SW480 (cell line): ENCODE measurements at regions not wholly inside any gene's neighbourhood (a gene's known extent, or its start where the extent isn't known, plus 50 kb on each side); places are given as distances from the start of the nearest gene placed in this dataset.
A peak's percentile ranks its signal among the peaks of the same experiment; 100 is the strongest.

Source experiments
- DNase-seq: peaks from one replicate; pipeline ENCODE4 v3.0.0-alpha.2; 2016; ENCODE audit warnings: low spot score

DNA sequence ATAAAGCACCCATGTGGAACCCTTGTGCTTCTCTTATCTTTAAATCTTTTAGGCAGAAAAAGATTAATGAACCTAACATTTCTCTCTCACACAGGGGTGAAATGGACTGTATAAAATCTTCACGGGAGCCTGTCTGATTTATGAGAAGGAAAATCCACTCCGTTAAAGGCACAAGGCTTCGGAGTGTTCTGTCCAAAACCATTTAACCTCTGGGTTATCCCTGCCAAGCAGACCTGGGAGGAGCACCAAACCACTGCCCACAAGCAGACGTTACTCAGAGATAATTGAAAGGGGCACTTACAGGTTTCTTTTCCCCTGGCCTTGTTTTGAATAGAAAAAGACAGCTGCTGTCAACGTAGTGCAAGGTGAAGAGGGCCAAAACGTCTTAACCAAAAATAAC lies 184.4 kb upstream of the DOK6 start:
- DNase-seq, result no peak

DNA sequence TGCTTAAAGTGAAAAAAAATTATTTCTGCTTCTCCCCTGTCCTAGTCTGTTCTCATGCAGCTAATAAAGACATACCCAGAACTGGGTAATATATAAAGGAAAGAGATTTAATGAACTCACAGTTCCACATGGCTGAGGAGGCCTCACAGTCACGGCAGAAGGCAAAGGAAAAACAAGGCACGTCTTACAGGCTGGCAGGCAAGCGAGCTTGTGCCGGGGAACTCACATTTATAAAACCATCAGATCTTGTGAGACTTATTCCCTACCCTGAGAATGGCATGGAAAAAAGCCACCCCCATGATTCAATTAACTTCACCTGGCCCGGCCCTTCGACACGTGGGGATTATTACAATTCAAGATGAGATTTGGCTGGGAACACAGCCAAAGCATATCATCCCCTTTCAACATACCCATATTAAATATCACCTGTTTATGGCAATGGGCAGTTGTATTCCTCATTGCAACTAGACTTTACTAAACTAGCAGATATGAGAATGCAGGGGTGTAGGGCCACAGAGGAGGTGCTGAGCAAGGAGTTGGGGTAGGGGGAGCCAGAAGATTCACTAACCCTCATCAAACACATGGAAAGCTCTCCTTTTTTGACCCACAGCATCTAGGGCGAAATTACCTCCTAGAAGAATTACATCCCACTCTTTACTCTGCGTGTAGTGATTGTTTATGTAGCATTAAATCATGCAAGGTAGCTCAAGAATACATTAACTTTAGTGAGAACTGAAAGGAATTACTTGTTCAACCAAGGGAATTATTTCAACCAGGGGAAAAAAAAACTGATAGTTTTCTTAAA lies 183.3 kb upstream of the DOK6 start:
- DNase-seq, result no peak

DNA sequence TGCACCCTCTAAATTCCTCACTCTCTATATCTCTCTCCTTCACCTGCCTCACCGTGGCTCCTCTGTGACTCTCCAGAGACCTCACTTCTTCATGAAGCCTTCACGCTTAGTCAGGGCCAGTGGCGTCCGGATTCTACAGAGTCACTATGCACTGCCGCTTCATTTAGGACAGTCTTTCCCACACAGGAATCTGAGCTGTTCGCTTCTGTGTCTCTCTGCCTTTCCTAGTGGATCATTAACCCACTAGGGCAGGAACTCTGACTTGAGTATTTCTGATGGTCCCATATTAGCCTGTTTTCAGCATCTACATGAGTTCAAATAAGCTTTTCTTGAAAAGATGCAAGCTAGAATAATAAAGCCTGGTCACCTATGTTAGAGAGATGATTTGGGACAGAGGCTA lies 180.2 kb upstream of the DOK6 start:
- DNase-seq, result no peak

DNA sequence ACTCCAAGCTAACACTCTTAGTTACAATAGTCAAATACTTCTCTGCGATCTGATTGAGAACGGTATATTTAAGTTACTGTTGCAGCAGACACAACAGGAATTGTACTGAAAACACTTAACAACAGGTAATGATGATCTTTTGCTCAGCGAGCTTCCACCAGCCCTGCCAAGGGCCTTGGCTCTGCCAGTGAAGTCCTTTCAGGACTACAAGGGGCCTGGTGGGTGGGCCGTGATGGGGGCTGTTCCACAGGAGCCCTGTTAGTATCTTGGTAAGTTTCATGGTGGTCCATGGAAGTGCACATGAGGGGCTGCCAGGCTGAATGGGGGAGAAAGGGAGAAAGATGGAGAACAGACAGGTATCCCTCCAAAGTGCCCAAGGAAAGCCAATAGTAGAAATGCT lies 178.6 kb upstream of the DOK6 start:
- no peak for DNase-seq

DNA sequence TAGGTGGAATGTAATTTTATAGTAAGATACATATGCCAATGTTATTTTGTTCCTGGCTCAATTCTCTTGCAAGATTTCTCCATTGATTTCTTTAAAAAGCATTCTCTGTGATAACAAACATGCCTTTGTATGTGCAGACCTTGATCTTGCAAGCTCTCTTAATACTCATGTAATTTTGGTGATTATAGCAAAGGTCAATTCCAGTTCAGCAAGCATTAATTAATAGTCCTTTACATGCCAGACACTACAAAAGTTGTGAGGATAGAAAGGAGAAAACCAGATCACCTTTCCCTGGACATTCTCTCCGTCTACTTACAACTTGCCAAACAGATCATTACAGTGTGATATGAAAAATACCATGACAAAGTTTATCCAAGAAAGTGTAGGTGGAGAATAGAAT lies 173.7 kb upstream of the DOK6 start:
- no peak for DNase-seq

DNA sequence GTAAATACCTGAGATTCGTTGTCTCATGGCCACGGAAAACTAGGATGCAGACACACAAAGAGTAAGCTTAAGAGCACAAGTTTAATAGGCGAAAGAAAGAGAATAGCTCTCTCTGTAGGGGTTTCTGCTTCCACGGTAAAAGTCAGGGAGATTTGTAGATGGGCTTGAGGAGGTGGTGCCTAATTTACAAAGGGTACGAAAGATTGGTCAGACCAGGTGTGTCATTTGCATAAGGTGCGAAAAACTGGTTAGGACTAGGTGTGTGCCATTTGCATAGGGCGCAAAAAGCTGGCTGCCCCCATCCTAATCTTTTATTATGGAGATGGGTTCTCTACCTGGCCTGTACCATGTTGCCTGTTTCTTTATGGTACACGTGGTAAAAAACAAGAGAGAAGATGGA lies 170.5 kb upstream of the DOK6 start:
- DNase-seq, result no peak

DNA sequence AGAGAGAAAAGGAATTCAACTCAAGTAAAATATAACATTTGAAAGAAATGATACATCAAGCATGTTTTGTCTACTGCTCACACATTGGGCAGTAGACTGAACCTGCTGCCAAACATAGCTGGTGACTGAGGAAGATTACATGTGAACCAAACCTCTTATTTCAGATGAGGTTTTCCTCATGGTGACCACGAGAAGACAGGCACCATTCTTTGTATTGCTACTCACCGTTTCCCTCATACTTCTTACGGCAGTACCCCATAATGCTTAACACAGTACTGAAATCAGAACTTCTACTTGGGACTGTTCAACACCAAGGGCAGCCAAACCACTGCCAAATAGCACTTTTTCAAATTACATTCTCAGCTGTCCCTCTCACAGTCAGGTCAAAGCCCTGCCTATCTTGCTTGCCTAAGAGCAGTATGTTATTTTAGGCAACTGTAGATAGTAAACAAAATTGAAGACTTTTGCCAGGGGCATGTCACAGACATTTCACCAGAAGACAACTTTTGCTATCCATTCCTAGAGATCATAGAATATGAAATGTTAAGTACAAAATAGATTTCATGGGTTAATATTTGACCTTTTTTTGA lies 167.1 kb upstream of the DOK6 start:
- no peak for DNase-seq

DNA sequence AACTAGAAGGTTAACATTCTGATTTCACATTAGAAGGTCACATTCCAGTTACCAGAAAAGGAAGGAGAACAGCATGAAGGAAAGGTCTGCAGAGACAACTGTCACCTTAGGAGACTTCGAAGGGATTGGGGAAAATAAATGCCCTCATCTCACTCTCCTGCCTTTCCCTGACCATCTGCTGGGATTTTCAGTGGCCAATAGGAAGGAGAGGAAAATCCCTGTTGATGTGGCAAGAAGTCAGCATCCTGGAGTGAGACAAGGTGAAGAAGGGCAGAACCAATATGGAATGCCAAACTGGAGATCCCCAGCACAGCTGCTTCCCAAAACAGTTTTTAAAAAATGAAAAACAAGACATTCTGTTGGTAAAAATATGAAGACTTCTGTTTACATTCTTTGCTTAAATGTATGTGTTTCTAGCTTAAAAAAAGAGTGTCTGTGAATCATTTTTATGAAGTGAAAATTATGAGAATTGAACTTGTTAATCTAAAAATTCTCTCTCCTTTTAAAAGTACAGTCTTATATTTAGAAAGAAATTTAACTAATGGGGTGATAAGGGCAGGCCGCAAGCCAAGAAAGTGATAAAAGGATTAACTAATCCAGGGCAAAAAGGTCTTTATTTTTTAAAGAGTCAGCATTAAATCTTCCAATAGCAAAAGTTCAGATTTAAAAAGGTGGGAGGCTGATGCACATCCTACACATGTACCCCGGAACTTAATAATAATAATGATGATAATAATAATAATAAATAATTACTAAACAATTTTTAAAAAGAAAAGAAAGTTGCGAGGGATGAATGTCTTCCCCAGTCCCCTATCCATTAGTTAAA lies 160.6 kb upstream of the DOK6 start:
- no peak for DNase-seq

DNA sequence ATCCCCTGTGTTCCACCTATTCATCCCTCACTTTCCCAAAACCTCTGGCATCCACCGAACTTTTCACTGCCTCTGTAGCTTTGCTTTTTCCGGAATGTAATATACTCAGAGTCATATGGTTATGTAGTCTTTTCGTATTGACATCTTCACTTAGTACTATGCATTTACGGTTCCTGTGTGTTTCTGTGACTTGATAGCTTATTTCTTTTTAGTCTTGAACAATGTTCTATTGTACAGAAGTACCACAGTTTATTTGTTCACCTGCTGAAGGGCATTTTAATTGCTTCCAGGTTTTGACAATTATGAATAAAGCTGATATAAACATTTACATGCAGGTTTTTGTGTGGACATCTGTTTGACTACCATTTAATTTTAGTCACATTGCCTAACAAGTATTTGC lies 154.7 kb upstream of the DOK6 start:
- peak; percentile 4 for DNase-seq

DNA sequence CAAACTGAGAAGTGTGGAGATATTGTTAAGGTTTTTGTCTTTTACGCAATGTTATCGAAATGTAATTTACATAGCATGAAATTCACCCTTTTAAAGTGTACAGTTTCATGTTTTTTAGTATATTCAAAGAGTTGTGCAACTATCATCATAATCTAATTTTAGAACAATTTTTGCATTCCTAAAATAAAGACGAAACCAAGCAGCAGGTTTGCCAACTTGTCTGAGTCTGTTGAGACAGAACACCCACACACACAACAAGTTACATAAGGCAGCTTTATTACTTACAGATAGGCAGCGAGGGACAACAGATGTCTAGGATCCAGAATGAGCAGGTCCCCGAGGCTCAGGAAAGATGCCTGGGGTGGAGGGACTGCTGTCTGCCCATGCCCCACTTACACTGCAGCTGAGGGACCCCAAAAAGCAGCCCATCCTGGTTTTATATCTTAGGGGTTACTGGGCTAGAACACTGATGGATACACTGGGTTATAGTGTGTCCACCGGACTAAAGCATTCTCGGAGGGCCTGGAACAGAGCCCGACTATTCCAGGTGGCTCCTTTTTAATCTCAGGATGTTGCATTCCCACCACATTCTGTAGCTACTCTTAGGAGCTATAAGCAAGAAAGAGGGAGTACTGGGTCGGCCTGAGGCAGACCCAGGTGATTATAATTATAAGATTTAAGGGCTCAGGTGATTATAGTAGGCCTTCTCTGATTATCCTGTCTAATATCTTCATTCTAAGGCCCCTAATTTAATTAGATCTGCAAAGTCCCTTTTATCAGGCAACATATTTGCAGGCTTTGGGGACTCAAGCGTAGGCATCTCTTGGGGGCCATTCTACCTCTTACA lies 150.2 kb upstream of the DOK6 start:
- DNase-seq, result no peak

DNA sequence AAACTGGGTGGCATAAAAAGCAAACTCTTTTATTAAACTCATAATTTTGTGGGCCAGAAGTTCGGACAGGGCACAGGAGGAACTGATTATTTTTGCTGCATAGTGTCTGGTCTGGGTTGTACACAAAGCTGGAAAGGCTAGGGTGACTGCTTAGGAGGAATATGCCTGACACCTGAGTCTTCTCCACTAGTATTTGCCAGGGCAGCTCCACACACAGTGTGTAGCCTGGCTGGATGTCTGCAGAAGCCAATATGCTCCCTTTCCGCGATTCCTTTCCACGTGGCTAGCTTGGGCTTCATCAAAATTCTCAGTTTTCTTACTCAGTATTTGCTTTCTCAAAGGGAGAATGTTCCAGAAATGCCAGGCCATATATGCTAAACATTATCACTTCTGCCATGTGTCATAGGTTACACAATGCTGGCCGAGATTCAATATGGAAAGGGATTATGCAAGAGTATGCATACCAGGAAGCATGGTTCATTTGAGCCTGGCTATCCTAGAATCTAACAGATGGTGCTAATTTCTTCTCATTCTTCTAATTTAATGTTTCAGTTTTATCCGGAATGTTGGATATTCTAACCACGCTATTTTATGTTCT lies 142.7 kb upstream of the DOK6 start:
- no peak for DNase-seq

DNA sequence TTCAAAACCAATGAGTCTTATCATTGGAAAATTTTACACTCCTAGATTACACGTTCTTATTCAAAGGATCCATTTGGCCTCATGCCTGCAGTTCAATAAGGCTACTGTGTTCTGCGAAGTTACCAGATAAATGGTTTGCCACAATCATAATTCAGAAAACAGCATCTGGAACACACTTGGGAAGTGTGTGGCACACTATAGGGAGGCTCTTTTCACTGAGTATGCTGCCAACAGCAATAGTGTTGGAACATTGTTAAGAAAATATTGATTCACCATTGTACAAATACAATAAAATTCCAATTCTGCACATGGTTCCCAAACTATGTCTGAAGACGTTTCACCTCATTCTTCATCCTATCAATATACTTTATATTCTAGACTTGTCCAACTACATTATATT lies 141.4 kb upstream of the DOK6 start:
- DNase-seq, result no peak

DNA sequence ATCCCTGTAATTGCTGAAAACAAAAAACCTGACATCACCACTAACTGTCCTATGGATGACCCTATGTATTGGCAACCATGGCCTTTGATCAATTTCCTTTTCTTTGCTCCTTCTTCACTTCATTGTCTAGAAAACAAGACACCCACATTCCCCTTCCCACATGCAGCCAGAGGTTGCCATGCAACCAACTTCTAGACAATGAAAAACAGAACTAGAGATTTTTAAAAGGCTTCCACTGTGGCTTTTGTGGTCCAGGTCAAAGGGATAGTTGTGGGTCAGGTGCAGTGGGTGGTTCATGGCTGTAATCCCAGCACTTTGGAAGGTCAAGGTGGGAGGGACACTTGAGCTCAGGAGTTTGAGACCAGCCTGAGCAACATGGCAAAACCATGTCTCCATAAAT lies 139.3 kb upstream of the DOK6 start:
- DNase-seq, result peak; percentile 25

DNA sequence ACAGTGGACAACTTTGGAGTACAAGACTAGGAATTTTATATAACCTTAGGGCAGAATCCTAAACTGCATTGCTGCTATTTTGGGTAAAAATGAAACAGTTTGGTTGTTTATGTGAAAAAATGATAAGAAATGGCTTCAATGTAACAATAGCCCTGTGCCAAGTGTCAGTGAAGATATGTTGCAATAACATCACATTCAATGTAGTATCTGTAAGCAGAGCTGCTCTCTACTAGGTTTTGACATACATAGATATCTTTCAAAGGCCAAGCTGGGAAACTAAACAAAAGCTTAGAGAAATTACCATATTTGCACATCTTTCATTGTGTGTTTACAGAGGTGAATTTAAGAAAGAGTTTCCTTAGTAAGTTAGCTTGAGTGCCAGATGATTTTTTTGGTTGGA lies 135.0 kb upstream of the DOK6 start:
- DNase-seq, result no peak

DNA sequence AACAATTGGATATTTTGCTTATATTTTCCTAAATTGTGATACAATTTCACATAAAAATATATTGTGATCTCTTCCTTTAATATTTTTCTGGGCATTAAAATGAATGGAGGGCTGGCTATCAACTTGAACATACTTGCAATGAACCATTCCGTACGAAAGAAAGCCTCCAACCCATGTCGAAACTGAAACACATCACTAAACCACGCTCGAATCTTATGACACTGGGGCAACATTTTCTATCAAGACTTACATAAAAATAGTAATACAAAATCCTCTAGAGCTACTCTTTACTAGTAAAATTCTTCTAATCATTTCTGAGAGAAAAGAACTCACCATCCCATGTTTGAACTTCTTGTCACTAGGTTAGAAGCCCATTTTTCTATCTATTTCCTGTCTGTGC lies 132.8 kb upstream of the DOK6 start:
- no peak for DNase-seq

DNA sequence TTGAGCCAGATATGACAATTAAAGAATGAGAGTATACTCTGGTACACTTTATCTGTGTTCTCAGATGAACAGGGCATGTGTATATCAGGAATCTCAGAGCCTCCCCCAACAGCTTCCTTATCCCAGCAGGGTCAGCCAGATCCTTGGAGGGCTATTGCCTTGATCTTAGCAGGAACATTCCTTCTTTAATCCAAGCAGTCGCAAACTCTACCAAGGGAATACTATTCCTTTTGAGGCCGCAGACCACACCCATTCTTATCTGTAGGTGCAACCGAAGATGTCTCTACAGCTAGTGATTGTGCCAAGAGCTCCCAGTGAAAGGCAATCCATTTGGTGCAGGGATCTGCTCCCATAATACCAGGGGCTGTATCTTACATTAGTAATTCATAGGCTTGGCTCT lies 118.3 kb upstream of the DOK6 start:
- DNase-seq, result no peak

DNA sequence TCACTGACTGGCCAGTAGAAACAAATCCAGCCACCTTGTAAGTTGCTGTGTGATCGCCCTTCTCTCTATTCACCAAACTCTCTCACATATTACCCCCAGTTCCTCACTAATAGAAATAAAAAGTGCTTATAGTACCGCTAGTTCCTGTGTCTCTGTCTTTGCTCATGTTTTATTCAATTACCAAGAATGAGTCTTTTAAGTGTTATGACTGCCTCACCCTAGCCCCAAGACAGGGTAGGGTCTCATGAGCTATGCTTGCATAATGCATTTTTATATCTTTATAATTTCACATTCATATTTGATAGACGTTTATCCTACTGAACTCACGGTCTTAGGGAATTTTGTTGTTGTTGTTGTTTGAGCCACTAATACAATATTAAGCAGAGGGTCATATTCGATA lies 109.6 kb upstream of the DOK6 start:
- DNase-seq, result no peak

DNA sequence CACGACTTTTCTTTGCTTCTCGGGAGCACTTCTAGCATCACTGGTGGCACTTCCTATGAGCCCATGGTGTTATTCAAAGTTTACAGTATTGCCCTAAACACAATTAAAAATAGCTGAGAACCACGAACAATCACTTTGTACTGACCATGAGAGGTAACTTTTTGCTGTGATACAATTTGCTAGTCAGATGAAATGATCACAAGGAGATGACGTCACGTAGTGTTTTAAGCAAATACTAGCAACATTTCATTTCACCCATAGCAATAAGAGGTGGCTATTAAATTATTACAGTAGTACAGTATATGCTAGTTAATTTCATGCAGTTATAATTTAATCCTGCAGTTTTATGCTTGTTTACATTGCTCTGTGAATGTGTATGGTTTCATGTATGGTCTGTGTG lies 108.9 kb upstream of the DOK6 start:
- DNase-seq, result no peak

DNA sequence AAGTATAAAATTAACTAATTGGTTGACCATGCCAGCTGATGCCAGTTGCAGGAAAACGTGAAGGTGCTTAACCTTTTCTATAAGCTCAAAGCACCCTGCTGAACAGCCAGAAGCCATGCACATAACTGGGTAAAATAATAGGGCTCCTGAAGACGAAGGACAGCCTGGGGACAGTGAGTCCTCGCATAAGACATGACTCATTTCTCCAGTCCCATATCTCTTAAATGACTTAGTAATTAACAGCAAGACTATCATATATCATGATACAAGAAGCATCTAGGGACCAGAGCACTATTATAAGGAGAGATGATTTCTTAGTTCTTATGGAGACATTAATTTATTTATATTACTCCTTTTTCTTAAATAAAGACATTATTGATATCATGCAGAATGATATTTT lies 100.5 kb upstream of the DOK6 start:
- DNase-seq, result no peak

DNA sequence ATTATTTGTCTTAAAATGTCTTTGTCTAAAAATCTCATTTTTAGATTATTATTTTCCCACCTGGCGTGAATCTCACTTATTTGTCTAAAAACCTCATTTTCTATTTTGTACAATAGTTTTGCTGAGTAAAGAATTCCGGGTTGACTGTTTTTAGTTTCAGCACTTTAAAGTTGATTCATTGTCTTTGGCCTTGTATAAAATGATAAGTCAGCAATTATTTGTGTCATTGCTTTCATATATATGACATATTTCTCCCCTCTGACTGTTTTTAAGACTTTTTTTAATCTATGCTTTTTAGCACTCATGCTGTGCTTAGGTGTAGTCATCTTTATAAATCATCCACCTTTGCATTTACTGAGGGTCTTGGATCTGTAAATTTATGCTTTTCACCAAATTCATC lies 92.1 kb upstream of the DOK6 start:
- DNase-seq, result no peak

DNA sequence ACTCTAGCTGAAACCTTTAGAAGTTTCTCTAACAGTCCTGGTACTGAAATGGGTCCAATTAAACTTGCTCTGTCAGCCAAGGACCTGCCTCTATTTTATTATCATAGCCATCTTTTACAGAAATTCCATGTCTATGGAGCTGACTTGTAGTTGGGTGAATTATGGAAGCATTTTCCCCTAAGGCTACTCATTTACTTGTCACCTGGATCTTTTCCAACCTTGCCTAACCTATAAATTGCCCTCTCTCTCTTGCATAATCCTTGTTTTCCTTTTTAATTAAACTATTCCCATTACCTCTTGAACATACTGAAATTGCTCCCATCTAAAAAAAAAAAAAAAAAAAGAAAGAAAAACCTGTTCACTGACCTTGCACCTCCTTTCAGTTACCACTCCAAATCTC lies 74.6 kb upstream of the DOK6 start:
- DNase-seq, result no peak

DNA sequence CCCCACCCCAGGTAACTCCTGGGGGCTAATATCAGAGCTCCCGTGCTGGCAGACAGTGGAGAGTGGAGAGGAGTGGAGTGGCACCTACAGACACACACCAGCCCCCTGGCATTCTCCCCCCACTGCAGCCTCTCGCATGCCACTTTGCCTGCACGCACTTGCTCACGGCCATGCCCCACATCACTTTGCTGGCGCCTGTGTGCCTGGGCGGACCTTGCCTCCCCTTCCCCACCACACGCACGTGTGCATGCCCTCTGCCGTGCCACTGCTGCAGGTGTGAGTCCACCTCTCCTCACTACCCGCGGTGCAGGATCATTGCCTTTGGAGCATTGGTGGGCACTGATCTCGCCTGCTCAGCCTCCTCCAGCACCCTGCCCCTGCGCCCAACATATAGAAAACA lies 72.6 kb upstream of the DOK6 start:
- DNase-seq, result no peak
